ENCODE measurements at regions not wholly inside any gene's neighbourhood (a gene's known extent, or its start where the extent isn't known, plus 50 kb on each side); places are given as distances from the start of the nearest gene placed in this dataset.

GRCh38 chr1:79388694-79389361 lies 382.3 kb upstream of the ADGRL4 start:
- H3K4me3 ChIP-seq (ENCODE audit: low read length in 3 of 3) = no peak overlapping the region
- TF ChIP-seq CTCF (IDR thresholded peaks at IDR 0.05; ENCODE audit: borderline replicate concordance, extremely low read depth, insufficient read depth) = no peak
- peak; percentile 55 for FAIRE-seq

GRCh38 chr1:79386730-79387129 lies 380.2 kb upstream of the ADGRL4 start:
- Histone ChIP-seq H3K9me3 (ENCODE audit: control insufficient read depth in 2 of 3, insufficient read depth in 1 of 3, low read length in 3 of 3) (no peaks in the 10 kb centered on the region), H3K36me3 (ENCODE audit: control insufficient read depth in 2 of 3, insufficient read depth in 3 of 3, low read length in 3 of 3) (no peaks in the 10 kb centered on the region), H3K4me1 (ENCODE audit: control insufficient read depth in 2 of 3, insufficient read depth in 2 of 3, low read depth in 1 of 3, low read length in 3 of 3) (no peaks in the 10 kb centered on the region), H3K4me3 (ENCODE audit: low read length in 3 of 3) (no peak overlapping the region), H3K9ac (ENCODE audit: low read length in 3 of 3) (no peak overlapping the region), H3K27ac (ENCODE audit: low read depth in 2 of 2, low read length in 2 of 2) (no peak overlapping the region), H3K27me3 (ENCODE audit: control insufficient read depth, insufficient read depth, low read length) (no peaks in the 10 kb centered on the region)
- FAIRE-seq = no peak
- no peak for DNase-seq
- no peak for TF ChIP-seq CTCF (IDR thresholded peaks at IDR 0.05; ENCODE audit: borderline replicate concordance, extremely low read depth, insufficient read depth)
- intact Hi-C loops (cut with DNase I) = no loop called here

More at GRCh38 chr1:79388694-79389361, 382.3 kb upstream of the ADGRL4 start:
- Histone ChIP-seq H3K27me3 (ENCODE audit: control insufficient read depth, insufficient read depth, low read length) (no peaks in the 10 kb centered on the region), H3K36me3 (ENCODE audit: control insufficient read depth in 2 of 3, insufficient read depth in 3 of 3, low read length in 3 of 3) (no peaks in the 10 kb centered on the region), H3K9ac (ENCODE audit: low read length in 3 of 3) (no peak overlapping the region), H3K9me3 (ENCODE audit: control insufficient read depth in 2 of 3, insufficient read depth in 1 of 3, low read length in 3 of 3) (no peaks in the 10 kb centered on the region), H3K4me1 (ENCODE audit: control insufficient read depth in 2 of 3, insufficient read depth in 2 of 3, low read depth in 1 of 3, low read length in 3 of 3) (no peaks in the 10 kb centered on the region), H3K27ac (ENCODE audit: low read depth in 2 of 2, low read length in 2 of 2) (no peak overlapping the region)
- intact Hi-C loops (cut with DNase I) = no loop called here
- no peak for DNase-seq

- Histone ChIP-seq H3K9me3 (ENCODE audit: control insufficient read depth in 2 of 3, insufficient read depth in 1 of 3, low read length in 3 of 3) (no peaks in the 10 kb centered on the region), H3K4me3 (ENCODE audit: low read length in 3 of 3) (no peak overlapping the region), H3K4me1 (ENCODE audit: control insufficient read depth in 2 of 3, insufficient read depth in 2 of 3, low read depth in 1 of 3, low read length in 3 of 3) (no peaks in the 10 kb centered on the region), H3K27me3 (ENCODE audit: control insufficient read depth, insufficient read depth, low read length) (no peaks in the 10 kb centered on the region), H3K27ac (ENCODE audit: low read depth in 2 of 2, low read length in 2 of 2) (no peak overlapping the region), H3K36me3 (ENCODE audit: control insufficient read depth in 2 of 3, insufficient read depth in 3 of 3, low read length in 3 of 3) (no peaks in the 10 kb centered on the region), H3K9ac (ENCODE audit: low read length in 3 of 3) (no peak overlapping the region)
- intact Hi-C loops (cut with DNase I) = no loop called here
- DNase-seq = no peak
- no peak for TF ChIP-seq CTCF (IDR thresholded peaks at IDR 0.05; ENCODE audit: borderline replicate concordance, extremely low read depth, insufficient read depth)
- FAIRE-seq = no peak
Observed at GRCh38 chr1:79380078-79380477, 373.5 kb upstream of the ADGRL4 start.

GRCh38 chr1:79376106-79376505 lies 369.6 kb upstream of the ADGRL4 start:
- no peak overlapping the region for H3K27ac ChIP-seq (ENCODE audit: low read depth in 2 of 2, low read length in 2 of 2)
- intact Hi-C loops (cut with DNase I) = no loop called here
- H3K27me3 ChIP-seq (ENCODE audit: control insufficient read depth, insufficient read depth, low read length) = no peaks in the 10 kb centered on the region
- H3K4me1 ChIP-seq (ENCODE audit: control insufficient read depth in 2 of 3, insufficient read depth in 2 of 3, low read depth in 1 of 3, low read length in 3 of 3) = no peaks in the 10 kb centered on the region
- H3K4me3 ChIP-seq (ENCODE audit: low read length in 3 of 3) = no peak overlapping the region
- no peaks in the 10 kb centered on the region for H3K36me3 ChIP-seq (ENCODE audit: control insufficient read depth in 2 of 3, insufficient read depth in 3 of 3, low read length in 3 of 3)
- H3K9ac ChIP-seq (ENCODE audit: low read length in 3 of 3) = no peak overlapping the region
- DNase-seq (no peak), FAIRE-seq (no peak)
- H3K9me3 ChIP-seq (ENCODE audit: control insufficient read depth in 2 of 3, insufficient read depth in 1 of 3, low read length in 3 of 3) = no peaks in the 10 kb centered on the region
- no peak for TF ChIP-seq CTCF (IDR thresholded peaks at IDR 0.05; ENCODE audit: borderline replicate concordance, extremely low read depth, insufficient read depth)

All from kidney (tissue), 13 donors.